H7 (cell line): ENCODE measurements at regions not wholly inside any gene's neighbourhood (a gene's known extent, or its start where the extent isn't known, plus 50 kb on each side); places are given as distances from the start of the nearest gene placed in this dataset.

Experiments
- DNase-seq: peaks from one replicate; pipeline ENCODE4 v3.0.0; 2012
- H3K27me3 ChIP-seq: 2 replicates; pipeline ENCODE4 v1.6.0; 2011; ENCODE audit warnings: mild to moderate bottlenecking, low read length; ENCODE audit not compliant: control insufficient read depth, insufficient read depth
- H3K36me3 ChIP-seq: replicated peaks from 2 replicates; pipeline ENCODE4 v1.5.1; 2011; ENCODE audit warnings: low read length; ENCODE audit not compliant: control insufficient read depth, insufficient read depth
- H3K4me3 ChIP-seq: 2 replicates; pipeline ENCODE4 v1.5.1; 2011; ENCODE audit warnings: low read depth, mild to moderate bottlenecking, control low read depth, low read length, moderate library complexity; ENCODE audit not compliant: insufficient read depth

GRCh38 chr13:111917086-111917485 is 149.9 kb upstream of the SOX1 start:
- Histone ChIP-seq H3K36me3 (no peaks in the 10 kb centered on the region), H3K27me3 (no peaks in the 10 kb centered on the region), H3K4me3 (no peak overlapping the region)
- DNase-seq, result no peak

GRCh38 chr13:111917901-111918300 is 149.0 kb upstream of the SOX1 start:
- DNase-seq, result no peak
- H3K27me3 ChIP-seq, result no peaks in the 10 kb centered on the region
- no peaks in the 10 kb centered on the region for H3K36me3 ChIP-seq
- H3K4me3 ChIP-seq, result no peak overlapping the region

- H3K4me3 ChIP-seq, result no peak overlapping the region
- no peaks in the 10 kb centered on the region for H3K27me3 ChIP-seq
- DNase-seq, result no peak
These were observed 147.7 kb upstream of the SOX1 start for GRCh38 chr13:111919286-111919685.

GRCh38 chr13:111919849-111920248 is 147.1 kb upstream of the SOX1 start:
- Histone ChIP-seq H3K4me3 (no peak overlapping the region), H3K27me3 (no peaks in the 10 kb centered on the region), H3K36me3 (no peaks in the 10 kb centered on the region)
- DNase-seq, result no peak

More at GRCh38 chr13:111919286-111919685, 147.7 kb upstream of the SOX1 start:
- no peaks in the 10 kb centered on the region for H3K36me3 ChIP-seq

- no peak for DNase-seq
- no peaks in the 10 kb centered on the region for H3K36me3 ChIP-seq
- H3K27me3 ChIP-seq, result no peaks in the 10 kb centered on the region
- no peak overlapping the region for H3K4me3 ChIP-seq
These were observed 146.5 kb upstream of the SOX1 start for GRCh38 chr13:111920306-111920931.

- H3K27me3 ChIP-seq, result no peaks in the 10 kb centered on the region
- DNase-seq, result peak; percentile 70
These were observed 145.8 kb upstream of the SOX1 start for GRCh38 chr13:111920932-111921705.

GRCh38 chr13:111922086-111922485 is 144.9 kb upstream of the SOX1 start:
- no peak for DNase-seq
- H3K27me3 ChIP-seq, result no peaks in the 10 kb centered on the region
- H3K36me3 ChIP-seq, result no peaks in the 10 kb centered on the region
- no peak overlapping the region for H3K4me3 ChIP-seq

More at GRCh38 chr13:111920932-111921705, 145.8 kb upstream of the SOX1 start:
- Histone ChIP-seq H3K4me3 (no peak overlapping the region), H3K36me3 (no peaks in the 10 kb centered on the region)

- no peaks in the 10 kb centered on the region for H3K27me3 ChIP-seq
- no peak for DNase-seq
- H3K36me3 ChIP-seq, result no peaks in the 10 kb centered on the region
- H3K4me3 ChIP-seq, result no peak overlapping the region
These were observed 143.5 kb upstream of the SOX1 start for GRCh38 chr13:111923439-111923838.

GRCh38 chr13:111923991-111924677 is 142.8 kb upstream of the SOX1 start:
- H3K27me3 ChIP-seq, result no peaks in the 10 kb centered on the region
- no peaks in the 10 kb centered on the region for H3K36me3 ChIP-seq
- H3K4me3 ChIP-seq, result no peak overlapping the region
- DNase-seq, result no peak

- no peaks in the 10 kb centered on the region for H3K36me3 ChIP-seq
- DNase-seq, result no peak
- H3K27me3 ChIP-seq, result no peaks in the 10 kb centered on the region
- H3K4me3 ChIP-seq, result no peak overlapping the region
These were observed 142.3 kb upstream of the SOX1 start for GRCh38 chr13:111924678-111925075.

GRCh38 chr13:111925146-111925875 is 141.6 kb upstream of the SOX1 start:
- Histone ChIP-seq H3K36me3 (no peaks in the 10 kb centered on the region), H3K4me3 (no peak overlapping the region), H3K27me3 (no peaks in the 10 kb centered on the region)
- no peak for DNase-seq

- H3K4me3 ChIP-seq, result no peak overlapping the region
- H3K27me3 ChIP-seq, result no peaks in the 10 kb centered on the region
- no peak for DNase-seq
These were observed 140.3 kb upstream of the SOX1 start for GRCh38 chr13:111926501-111927180.

GRCh38 chr13:111927181-111927540 is 139.8 kb upstream of the SOX1 start:
- Histone ChIP-seq H3K4me3 (no peak overlapping the region), H3K27me3 (no peaks in the 10 kb centered on the region), H3K36me3 (no peaks in the 10 kb centered on the region)
- DNase-seq, result no peak

More at GRCh38 chr13:111926501-111927180, 140.3 kb upstream of the SOX1 start:
- H3K36me3 ChIP-seq, result no peaks in the 10 kb centered on the region

GRCh38 chr13:111929036-111929616 is 137.8 kb upstream of the SOX1 start:
- no peaks in the 10 kb centered on the region for H3K36me3 ChIP-seq
- DNase-seq, result no peak
- no peak overlapping the region for H3K4me3 ChIP-seq
- no peaks in the 10 kb centered on the region for H3K27me3 ChIP-seq
